AG04449 (cell line): ENCODE measurements at regions not wholly inside any gene's neighbourhood (a gene's known extent, or its start where the extent isn't known, plus 50 kb on each side); places are given as distances from the start of the nearest gene placed in this dataset.

Experiments used
- CTCF ChIA-PET: fragments of 350-600 bp; formaldehyde crosslinking; extraction: SDS; loops from one replicate; lab custom pipeline; 2021; ENCODE audit warnings: antibody characterized with exemption; lab: Yijun Ruan, JAX
- POLR2A ChIA-PET: fragments of 400-600, 350-600 bp; formaldehyde crosslinking; extraction: SDS; loops from one replicate; lab custom pipeline; 2020; ENCODE audit warnings: antibody characterized with exemption, inconsistent platforms; lab: Yijun Ruan, JAX
- DNase-seq: peaks from one replicate; pipeline ENCODE4 v3.0.0-alpha.2; 2010; ENCODE audit warnings: low read depth, low spot score
- H3K4me3 ChIP-seq: 2 replicates; pipeline ENCODE4 v1.5.1; 2011; ENCODE audit warnings: low read depth, mild to moderate bottlenecking, control low read depth, low read length
- TF ChIP-seq, protein P1 (sequence below): IDR thresholded peaks from one replicate; pipeline ENCODE4 v1.5.1; 2011; ENCODE audit warnings: mild to moderate bottlenecking, moderate library complexity, low read length, control low read depth, inconsistent platforms; ENCODE audit not compliant: insufficient read depth; ENCODE audit errors: missing control alignments

DNA sequence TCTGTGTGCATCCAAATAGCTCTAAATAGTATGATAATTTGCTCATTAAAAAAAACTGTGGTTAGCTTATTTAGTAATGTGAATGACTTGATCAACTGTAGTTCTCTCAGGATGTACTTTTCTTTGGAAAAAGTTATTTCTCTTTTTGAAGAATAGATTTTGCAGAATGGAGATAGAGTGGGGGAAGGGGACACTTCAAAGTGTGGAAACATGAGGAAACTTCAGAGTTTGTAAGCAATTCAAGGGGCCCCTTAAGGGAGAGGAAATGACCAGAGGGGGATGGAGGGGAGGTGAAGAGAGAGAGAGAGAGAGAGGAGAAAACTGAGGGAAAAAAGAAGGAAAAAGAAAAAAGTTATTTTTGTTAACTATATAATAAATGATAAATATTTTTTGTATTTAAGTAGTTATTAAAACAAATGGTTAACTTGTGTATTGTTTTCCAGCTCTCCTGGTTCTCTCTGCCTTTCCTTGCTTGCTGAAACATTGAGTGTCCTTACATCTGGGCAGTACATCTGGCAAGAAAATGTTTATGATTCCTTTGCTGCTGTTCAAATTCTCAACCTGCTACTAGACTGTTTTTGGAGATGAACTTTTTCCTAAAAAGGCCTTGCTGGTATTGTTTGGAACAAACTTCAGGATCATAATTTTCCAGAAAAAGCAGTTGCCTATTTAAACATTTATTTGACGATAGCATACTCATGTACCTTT is 497.5 kb upstream of the CITED2 start:
- no peak overlapping the region for H3K4me3 ChIP-seq
- ChIA-PET CTCF (interaction anchor here (0.6 to 1.0 kb wide), 3 partner anchors 16 to 48 kb away, joined by 3 to 4 read pairs (median 3); no protein-coding TSS in a partner anchor), POLR2A (no interaction called here)
- TF ChIP-seq, protein P1, sequence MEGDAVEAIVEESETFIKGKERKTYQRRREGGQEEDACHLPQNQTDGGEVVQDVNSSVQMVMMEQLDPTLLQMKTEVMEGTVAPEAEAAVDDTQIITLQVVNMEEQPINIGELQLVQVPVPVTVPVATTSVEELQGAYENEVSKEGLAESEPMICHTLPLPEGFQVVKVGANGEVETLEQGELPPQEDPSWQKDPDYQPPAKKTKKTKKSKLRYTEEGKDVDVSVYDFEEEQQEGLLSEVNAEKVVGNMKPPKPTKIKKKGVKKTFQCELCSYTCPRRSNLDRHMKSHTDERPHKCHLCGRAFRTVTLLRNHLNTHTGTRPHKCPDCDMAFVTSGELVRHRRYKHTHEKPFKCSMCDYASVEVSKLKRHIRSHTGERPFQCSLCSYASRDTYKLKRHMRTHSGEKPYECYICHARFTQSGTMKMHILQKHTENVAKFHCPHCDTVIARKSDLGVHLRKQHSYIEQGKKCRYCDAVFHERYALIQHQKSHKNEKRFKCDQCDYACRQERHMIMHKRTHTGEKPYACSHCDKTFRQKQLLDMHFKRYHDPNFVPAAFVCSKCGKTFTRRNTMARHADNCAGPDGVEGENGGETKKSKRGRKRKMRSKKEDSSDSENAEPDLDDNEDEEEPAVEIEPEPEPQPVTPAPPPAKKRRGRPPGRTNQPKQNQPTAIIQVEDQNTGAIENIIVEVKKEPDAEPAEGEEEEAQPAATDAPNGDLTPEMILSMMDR: no peak
- DNase-seq: no peak

DNA sequence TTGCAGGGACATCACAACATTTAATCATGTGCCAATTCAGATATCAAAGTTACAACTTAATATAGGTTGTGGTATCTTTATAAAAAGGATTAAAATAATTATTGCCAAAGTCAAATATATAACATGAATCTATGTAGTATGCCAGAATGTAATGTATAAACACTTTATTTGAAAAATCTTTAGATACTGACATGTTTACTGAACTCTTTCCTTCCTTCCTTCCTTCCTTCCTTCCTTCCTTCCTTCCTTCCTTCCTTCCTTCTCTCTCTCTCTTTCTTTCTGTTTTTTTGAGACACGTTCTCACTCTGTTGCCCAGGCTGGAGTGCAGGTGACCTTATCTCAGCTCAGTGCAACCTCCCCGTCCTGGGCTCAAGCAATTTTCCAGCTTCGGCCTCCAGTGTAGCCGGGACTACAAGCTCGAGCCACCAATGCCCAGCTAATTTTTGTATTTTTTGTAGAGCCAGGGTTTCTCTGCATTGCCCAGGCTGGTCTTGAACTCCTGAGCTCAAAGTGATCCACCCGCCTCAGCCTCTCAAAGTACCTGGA is 496.8 kb upstream of the CITED2 start:
- ChIA-PET POLR2A (no interaction called here), CTCF (interaction anchor here (0.6 to 0.7 kb wide), 2 partner anchors 9 to 49 kb away, joined by 3 read pairs; no protein-coding TSS in a partner anchor)
- H3K4me3 ChIP-seq: no peak overlapping the region
- no peak for DNase-seq
- TF ChIP-seq, protein P1: no peak

DNA sequence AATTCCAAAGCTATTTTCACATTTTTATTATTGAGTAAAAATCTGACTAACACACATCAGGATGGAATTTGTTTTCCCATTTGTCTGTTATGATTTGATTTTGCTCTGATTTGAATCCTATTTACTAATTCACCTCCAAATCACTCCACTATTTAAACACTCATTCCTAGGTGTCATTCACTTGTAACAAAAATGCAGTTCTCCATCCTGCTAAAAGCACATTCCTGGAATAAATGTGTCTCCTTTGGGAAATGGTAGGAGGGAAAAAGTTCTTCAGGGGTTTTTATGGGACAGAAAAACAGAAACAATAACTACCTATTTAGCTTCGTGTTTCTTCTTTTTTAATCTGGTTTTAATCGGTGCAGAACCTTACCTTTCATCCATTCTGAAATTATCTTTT is 494.1 kb upstream of the CITED2 start:
- DNase-seq: no peak
- TF ChIP-seq, protein P1: no peak
- CTCF ChIA-PET: interaction anchor here (1.0 to 1.3 kb wide), 3 partner anchors 12 to 14 kb away, joined by 3 to 4 read pairs (median 4); no protein-coding TSS in a partner anchor
- POLR2A ChIA-PET: no interaction called here
- H3K4me3 ChIP-seq: no peak overlapping the region

DNA sequence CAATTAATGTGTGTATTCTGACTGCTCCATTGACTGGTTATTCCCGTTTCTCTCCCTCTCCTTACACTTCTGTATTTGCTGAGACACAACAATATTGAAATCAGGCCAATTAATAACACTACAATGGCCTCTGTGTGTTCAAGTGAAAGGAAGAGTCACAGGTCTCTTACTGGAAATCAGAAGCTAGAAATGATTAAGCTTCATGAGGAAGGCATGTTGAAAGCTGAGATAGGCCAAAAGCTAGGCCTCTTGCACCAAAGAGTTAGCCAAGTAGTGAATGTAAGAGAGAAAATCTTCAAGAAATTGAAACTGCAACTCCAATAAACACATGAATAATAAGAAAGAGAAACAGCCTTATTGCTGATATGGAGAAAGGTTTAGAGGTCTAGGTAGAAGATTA is 489.5 kb upstream of the CITED2 start:
- POLR2A ChIA-PET: interaction anchor here (1.2 kb wide), 1 partner anchor 490 kb away, joined by 13 read pairs; the partner anchor contains the start of gene CITED2
- CTCF ChIA-PET: interaction anchor here (2.0 kb wide), 2 partner anchors 14 to 17 kb away, joined by 4 to 5 read pairs; no protein-coding TSS in a partner anchor
- H3K4me3 ChIP-seq: no peak overlapping the region
- TF ChIP-seq, protein P1: no peak
- DNase-seq: no peak

DNA sequence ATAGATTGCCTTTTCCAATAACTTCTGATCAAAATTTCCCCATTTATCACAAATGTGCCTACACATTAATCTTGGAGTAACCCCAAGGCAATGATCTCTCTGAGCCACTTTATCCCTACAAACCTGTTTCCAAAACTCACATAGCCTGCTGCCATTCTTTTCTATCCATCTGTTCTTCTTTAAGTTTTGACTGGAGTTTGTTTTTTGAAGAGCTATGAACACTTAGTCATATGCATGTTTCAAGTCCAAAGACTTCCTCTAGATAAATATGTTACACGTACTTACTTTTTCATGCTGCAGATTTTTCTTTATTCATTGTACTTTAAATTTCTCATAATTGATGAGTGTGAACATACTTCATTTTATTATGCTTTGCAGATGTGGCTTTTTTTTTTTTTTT is 488.9 kb upstream of the CITED2 start:
- no peak overlapping the region for H3K4me3 ChIP-seq
- TF ChIP-seq, protein P1: no peak
- CTCF ChIA-PET: interaction anchor here (2.0 kb wide), 1 partner anchor 17 kb away, joined by 5 read pairs; no protein-coding TSS in a partner anchor
- POLR2A ChIA-PET: interaction anchor here (1.2 kb wide), 1 partner anchor 489 kb away, joined by 13 read pairs; the partner anchor contains the start of gene CITED2
- DNase-seq: peak; percentile 54

DNA sequence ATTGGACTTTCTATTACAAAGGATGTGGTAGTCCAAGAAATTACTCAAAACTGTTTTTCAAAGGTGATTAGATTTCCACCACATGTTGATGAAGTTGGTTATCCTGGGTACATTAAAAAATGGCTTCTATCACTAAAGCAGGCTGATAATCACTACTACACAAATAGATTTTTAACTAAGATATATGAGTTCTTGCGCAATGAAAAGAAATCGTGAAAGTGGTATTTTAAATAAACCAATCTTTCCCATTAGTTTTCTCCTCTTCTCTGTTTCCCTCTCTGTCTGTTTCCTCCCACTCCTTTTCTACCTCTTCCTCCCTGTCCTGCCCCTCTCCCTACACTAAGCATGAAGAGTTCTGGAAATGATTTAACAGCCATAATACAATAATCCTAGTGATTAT is 487.9 kb upstream of the CITED2 start:
- ChIA-PET CTCF (no interaction called here), POLR2A (no interaction called here)
- DNase-seq: no peak
- H3K4me3 ChIP-seq: no peak overlapping the region
- TF ChIP-seq, protein P1: no peak
